NCI-H2107 (cell line): ENCODE measurements at regions not wholly inside any gene's neighbourhood (a gene's known extent, or its start where the extent isn't known, plus 50 kb on each side); places are given as distances from the start of the nearest gene placed in this dataset.
A peak's percentile ranks its signal among the peaks of the same experiment; 100 is the strongest.

Source experiments
- DNase-seq: peaks from one replicate; lab custom pipeline; 2025; lab: John Stamatoyannopoulos, UW

DNA sequence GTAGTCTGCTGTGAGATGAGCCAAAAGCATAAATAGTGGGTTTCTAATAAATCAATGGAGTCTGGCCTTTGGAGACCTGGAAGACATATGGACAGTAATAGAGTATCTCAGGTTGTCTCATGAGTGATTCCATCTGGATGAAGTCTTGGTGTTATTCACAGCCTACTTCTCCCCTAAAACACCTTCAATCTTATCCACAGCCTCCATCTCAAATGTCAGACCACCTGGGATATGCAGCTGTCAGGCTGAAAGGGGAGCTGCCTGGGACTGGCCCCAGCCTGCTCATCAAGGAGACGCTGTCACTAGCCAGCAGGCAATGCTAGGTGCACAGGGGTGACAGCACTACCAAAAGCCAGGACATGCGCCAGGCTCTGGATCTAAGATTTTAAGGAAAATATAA lies 684.0 kb upstream of the ZEB2 start:
- peak; percentile 10 for DNase-seq

DNA sequence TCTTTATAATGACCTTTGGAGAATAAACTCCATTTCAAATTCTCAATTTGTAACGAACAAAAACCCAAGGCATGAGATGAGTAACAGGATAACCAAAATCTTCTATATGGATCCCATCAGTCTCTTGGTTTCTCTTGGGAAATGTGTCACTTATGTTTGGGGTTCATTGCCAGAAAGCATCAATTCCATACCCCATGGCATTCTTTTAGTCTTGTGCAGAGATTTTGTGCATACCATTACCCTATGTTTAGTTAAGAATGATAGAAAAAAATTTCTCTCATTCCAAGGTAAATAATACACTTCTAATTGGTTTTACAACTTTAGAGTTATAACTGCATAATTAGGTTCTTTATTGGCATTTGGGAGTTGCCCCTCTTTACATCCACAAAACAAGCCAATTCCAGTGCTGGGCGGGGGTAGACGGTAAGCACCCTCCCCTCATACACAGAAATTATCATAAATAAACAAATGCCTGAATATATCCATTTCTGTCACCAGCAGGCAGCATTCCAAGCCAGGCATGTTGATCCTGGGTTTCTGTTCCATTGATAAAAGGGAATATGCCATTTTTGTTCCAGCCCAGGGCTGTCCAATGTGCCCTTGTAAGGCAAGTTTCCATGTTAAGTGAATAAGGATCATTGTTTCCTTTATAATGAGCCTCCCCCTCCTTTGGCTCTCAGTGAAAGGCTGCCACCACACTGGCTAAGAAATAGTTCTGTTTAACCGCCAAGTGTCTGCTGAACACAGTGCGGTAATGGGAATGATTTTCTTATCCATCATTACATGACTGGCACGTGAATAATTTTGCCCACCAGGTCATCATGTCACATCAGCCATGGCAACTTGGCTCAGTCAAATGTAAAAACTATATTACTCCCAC lies 680.1 kb upstream of the ZEB2 start:
- DNase-seq: no peak

DNA sequence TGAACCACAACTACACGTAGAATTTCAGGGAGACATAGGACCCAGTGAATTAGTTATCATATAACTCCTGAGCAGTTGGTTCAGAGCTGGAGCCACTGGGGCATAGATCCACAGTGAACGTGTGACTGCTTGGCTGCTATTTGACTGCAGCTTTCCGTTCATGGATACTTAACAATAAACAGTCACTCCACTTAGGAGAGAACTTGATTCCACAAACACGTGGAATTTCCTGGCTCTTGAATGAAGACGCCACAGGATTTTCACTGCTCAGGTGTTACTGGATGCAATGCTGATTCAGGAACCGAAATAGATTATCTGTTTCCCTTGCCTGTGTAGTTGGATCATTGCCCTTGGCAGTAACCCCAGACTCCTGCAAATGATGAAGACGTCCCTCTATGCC lies 679.1 kb upstream of the ZEB2 start:
- peak; percentile 43 for DNase-seq

DNA sequence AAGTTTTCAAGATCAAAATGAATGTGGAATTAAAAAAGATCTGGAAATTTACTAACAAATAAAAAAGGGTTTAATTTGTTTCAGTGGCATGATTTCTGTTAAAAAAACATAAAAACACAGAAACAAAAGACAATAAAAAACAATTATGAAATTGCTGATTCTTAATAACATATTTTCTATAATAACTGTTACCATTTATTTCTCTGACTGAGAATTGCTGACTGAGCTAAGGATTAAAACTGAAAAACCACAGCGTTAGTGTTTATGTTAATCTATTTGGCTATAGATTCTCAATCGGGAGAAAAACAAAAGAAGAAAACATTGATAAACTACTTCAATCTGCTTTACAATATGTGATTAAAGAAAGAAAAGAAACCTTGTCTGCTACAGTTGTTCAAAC lies 678.6 kb upstream of the ZEB2 start:
- DNase-seq: no peak

DNA sequence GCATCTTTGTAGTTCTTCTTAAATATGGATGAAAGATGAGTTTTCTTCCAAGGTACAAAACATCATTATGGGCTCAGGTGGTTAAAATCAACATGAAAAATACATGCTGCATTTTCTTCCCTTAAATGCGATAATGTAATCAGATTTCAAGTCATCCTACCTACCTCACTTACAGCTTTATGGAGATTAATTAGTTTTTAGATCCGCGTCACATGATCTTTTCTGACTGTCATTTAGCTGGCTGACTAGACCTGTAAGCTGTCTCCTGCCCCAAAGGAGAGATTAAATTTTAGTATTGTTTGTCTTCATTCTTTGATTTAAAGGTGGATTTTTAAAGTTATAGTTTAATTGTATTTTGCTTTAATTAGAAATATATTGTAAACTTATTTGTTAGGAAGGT lies 678.0 kb upstream of the ZEB2 start:
- no peak for DNase-seq

DNA sequence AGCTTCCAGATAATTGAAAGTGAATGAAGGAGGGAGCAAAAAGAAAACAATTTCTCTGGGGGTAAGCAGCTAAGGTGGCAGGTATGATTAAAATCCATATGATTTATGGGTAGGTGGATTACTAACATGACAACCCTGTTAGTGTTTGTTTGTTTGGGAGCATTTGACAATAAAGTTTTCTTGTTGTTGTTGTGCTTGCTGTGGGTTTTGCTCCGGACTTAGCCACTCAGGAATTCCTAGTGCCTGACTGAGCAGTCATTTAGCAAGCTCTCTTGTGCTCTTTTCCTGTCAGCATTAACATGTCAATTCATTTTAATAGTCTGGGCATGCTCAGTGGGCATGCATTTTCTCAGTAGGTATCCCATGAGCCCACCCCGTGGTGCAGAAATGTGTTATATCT lies 674.8 kb upstream of the ZEB2 start:
- no peak for DNase-seq

DNA sequence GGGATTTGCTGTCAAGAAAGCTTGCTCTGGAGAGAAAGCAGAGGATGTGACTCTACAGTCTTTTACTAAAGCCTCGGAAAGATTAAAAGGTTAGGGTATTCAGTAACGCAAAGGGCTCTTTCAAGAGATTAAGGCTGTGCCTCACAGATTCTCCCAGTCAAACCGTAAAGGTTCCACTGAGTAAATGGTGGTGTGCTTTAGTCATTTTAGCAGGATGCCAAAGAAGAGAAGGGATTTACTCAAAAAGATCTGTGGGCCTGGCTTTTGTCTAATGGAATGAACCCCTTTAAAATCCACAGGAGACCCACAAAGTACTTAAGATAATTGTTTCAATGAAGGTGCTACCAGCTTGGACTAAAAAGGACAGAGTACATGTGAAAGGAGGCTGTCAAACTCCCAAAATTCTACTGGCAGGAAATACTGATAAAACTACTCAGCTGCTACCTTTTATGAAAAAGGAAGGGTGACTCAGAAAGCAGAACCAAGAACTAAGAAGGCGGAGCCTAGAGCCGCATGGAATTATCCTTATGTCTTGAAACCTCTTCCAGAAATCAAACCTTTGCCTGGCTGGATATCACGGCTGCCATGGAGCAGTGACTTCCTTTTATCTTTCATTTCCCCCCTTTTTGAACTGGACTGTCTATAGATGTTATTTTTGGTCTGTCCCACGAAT lies 670.2 kb upstream of the ZEB2 start:
- no peak for DNase-seq

DNA sequence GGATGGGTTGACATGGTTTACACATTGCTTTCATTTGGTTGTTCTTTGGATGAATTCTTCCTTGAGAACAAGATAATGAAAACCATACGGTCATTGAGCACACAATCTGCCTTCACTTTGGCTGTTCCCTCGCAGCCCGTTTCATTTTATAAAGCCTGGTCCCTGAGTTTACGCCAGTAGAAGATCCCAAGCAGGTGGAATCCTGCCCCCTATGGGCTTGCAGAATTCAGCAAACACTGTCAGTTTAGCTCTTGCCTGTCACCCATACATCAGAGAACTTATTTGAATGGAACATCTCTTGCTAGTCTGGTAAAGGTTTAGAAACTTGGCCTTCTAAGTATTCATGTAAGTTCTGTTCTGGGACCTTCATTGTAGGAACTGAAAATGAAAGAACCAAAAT lies 666.4 kb upstream of the ZEB2 start:
- DNase-seq: no peak

DNA sequence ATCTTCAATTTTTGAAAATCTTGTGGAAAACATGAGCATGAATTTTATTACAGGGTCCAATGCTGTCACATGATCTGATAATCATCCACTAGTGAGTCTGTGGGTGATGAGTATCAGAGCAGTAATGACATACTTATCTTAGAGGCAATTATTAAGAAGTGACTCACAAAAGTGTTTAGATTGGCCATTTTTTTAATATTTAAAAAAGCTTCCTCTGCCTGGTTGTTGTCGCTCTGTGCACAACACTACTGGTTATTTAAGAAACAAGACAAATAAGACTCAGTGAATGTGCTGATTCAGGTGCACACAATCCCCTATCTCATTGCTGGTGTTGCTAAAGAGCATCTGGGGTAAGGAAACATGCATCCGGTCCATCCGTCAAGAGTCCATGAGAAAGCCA lies 665.8 kb upstream of the ZEB2 start:
- DNase-seq: no peak

DNA sequence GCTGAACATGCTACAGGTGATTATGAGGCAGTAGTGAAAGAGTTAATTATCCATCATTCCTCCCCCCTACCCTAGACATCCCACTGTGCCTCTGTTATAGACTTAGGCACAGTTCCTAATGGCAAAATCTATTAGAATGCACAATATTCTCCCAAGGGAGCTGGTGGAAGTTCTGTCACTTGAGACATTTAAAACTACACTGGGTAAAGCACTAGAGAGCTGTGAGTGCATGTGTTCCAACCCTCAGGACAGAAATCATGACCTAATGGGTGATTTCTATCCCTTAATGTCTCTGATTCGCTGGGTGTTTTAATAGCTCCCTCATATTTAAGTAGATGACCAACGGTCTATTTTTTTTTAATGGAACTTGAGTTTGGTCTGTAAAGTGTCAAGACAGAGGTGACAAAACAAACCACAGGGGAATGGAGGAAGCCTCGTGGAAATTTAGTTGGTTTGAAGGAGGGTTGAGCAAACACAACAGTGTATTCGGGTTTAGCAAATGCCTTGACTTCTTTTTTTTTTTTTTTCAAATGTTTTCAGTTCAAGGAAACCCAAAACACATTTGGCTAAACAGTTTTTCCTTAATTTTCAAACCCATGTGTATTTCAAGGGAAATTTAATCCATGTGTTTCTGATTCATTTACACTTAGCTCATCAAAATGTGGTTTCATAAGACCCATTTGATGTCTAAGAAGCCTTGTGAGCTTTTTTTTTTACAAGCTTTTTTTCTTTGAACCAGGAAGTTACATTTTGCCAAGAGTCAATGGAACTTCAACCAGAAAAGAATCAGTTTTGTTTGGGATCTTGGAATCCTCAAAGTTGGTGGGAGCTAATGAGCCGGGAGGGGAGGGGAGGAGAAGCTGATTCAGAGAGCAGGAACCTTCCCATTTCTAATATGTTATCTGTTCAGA lies 665.1 kb upstream of the ZEB2 start:
- DNase-seq: peak; percentile 45

DNA sequence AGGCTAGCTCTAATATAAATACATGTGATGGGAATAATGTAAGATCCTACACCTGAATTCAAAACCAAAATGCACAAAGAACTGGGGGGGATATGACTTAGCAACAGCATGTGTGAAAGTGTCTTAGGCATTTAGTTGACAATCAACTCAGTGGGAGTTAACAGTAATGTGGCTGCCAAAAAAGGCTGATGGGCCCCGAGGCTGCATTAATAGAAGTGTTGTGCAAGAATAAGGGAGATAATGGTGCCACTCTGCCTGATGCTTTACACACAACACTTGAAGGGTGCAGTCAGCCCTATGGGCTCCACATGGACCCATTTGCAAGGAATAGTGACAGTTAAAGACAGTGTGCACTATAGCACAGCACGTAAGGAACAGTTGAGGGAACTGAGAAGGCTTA lies 649.4 kb upstream of the ZEB2 start:
- no peak for DNase-seq

DNA sequence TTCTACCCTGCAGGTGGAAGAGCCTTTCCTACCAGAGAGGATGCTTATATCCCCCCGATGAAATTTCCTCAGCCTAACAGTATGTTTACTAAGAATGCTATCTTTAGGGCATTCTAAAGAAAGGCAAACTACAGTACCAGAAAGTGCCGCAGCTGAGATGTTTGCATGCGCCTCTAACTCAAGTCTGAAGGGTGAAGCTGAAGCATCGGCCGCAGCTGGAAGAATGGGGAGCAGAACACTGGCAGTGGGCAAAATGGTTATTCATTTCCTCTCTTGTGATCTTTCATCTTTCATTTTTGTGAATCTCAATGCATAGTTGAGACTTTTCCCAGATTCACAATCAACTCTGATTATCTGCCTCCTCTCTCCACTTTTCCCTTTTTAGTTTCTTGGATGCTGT lies 648.2 kb upstream of the ZEB2 start:
- DNase-seq: no peak

DNA sequence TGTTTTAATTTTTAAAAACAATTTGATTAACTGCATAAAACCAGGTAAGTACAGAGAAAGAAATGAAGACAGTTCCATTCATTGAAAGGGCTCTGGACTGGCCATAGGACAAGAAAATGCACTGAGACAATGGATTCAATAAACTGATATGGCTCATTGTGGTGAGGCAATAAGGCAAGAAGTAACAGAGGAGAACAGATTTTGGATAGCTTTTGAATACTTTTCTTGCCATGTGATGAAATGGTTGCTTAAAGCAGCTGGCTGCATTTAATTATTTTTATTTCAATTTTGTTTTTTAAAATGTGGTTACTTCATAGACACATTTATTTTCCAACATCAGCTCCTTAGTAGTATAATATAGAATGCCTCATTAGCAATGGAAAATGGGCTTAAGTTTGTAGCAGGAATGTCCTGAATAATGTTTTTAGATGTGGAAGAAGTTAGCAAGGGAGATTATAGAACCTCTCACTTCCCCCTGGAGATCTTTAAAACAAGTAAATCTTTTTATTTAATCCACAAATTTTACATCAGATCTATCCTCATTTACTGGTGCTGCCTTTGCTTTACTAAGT lies 646.9 kb upstream of the ZEB2 start:
- DNase-seq: no peak

DNA sequence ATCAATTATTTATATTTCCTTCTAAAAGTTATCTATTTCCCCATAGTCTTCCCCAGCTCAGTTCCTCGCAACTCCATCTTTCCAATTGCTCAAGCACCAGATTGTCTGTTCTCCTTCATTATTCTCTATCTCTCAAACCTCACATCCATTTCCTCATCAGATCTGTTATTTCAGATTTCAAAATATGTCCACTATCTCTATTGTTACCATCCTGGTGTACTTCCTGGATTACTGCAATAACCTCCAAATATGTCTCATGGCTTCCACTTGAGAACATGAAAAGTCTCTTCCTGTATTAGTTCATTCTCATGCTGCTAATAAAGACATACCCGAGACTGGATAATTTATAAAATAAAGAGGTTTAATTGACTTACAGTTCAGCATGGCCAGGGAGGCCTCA lies 641.7 kb upstream of the ZEB2 start:
- DNase-seq: no peak

DNA sequence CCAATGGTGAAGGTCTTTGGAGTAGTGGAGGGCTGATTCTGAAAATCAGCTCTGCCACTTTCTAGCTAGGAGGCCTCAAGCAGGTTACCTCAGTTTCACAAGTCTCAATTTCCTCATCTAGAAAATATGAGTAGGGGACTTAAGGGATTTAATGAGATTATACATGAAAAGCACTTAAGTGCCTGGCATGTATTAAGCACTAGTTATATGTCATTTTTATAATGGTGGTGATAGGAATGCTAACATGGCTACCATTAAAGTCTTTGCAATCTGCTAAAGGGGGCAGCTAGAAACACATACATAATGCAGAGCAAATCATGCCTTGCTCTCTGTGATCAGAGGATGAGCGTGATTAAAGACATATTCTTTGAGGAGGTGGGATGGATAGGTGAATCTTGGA lies 640.9 kb upstream of the ZEB2 start:
- no peak for DNase-seq

DNA sequence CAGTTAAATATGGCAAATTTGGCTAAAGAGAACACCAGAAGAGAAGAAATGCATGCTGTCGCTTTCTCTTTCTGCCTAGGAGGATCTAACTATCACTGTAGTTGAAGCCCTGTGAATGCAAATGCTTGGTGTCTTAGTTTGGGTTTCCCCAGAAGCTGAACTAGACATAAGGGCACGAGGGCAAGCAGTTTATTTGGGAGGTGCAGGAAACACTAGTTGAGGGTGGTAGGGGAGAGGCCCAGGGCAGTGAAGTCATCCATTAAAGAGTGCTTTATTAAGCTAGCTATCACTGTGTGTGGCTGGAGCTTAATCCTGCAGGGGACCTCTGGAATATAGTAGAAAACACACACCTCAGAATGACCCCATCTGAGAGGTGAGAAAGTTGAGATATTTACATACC lies 639.8 kb upstream of the ZEB2 start:
- DNase-seq: no peak

DNA sequence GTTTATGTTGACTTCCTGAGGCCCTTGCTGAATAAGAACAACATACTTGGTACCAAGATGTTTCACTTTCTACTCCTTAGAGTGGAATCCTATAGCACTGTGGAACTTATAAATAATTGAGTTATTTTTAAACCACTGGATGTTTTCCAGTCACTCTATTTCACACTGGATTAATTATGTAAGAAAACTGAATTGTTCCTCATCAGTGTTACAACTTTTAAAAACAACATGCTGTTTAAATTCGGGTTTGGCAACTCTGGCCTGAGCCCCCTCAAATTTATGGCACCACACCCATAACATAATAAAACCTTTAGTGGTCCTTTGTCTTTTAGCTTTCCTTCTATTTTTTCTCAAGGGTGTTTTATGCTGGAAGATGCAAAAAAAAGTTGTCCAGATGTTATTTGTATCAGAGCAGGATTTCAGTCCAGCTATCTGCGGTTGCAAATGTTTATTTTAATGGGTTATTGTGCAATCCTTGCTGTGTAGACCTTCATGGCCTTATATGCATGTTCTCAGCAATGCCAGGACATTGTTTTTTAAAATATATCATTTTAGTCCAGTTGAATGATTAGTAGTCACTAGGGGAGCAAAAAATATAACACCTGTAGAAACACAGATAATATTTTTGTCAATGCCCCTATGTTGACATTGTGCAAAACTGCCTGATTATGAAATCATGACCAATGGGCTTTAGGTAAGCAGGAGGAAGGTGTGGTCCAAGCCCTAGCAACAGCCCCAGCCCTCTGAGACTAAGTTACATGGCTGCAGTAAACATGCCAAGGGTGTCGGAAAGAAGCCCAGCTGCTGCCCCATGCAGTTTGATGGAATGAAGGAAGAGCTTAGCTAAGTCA lies 638.0 kb upstream of the ZEB2 start:
- no peak for DNase-seq

DNA sequence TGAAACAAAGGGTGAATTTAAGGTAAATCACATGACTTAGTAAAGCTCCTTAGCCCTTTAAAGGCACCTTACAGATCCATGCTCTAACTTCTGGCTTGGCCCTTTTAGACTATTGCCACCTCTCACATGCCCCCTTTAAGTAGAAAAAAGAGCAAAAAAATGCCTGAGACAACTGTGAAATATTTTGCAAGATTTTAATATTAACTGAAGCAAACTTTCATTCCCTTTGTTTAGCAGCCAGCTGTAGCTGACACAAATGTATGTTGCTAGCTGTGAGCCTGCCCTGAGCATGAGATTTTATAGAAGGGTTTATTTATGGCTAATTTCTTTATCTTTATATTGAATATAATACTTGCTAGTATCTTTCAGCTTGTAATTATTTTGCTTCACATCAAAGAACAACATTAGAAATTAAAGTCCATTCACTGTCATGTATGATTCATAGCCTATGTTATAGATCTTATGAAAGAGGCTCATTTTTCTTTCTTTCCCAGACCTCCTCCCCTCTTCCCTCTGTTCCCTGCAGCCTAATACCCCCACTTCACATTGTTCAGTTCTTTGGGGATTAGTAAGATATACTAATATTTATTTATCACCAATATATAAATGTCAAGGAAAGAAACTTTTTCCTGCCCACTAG lies 637.2 kb upstream of the ZEB2 start:
- DNase-seq: no peak

DNA sequence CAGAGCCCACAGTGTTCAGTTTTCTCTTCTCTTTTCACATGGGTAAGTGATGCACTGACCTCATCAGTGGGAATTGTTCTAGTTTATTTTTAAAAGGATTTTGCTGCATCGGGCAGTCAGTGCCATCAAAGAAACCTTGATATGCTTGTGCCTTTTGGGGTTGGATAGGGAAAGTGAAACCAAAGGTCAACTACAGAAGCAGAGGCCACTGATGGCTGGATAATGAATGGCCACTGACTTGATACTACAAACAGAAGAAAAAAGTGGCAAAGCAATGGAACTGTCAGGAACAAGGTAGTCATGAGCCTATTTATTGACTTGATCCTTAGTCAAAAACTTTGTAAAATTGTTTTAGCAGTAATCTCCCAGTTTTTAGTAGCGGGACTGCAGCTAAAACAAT lies 636.3 kb upstream of the ZEB2 start:
- DNase-seq: no peak

DNA sequence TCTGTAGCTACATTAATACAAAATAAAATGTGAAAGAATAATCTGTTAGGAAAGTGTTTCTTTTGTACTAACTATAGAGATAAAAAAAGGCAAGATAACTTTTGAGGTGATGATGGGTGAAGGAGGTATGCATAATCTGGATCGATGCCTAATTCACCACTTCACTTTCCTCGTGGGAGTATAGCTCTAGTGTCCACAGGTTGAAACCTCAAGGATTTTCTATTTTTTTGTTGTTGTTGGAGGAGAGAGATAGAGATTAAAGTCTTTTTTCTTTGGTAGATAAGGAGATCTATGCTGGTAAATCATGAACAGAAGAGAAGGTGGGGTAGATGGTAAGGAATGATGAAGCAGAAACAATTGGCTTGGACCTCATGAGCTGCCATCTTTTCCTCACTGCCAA lies 635.3 kb upstream of the ZEB2 start:
- no peak for DNase-seq

DNA sequence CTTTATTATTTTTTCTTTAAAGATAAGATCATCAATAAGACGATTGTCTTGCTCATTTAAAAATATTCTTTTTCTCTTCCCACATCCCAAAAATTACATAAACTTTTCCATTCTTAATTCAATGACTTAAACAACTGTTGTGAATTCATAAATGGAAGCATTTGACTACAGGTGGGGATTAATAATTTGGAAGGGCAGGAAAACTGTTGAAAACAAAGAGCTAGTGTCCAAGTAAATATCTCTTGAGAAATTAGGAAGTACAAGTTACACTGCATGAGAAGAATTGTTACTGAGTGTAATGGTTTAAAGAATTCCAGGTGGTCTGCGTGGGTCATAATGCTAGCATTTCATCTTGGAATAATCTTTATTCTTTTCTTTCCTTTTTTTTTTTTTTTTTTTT lies 634.8 kb upstream of the ZEB2 start:
- DNase-seq: no peak
